ENCODE measurements at regions not wholly inside any gene's neighbourhood (a gene's known extent, or its start where the extent isn't known, plus 50 kb on each side); places are given as distances from the start of the nearest gene placed in this dataset.

DNA sequence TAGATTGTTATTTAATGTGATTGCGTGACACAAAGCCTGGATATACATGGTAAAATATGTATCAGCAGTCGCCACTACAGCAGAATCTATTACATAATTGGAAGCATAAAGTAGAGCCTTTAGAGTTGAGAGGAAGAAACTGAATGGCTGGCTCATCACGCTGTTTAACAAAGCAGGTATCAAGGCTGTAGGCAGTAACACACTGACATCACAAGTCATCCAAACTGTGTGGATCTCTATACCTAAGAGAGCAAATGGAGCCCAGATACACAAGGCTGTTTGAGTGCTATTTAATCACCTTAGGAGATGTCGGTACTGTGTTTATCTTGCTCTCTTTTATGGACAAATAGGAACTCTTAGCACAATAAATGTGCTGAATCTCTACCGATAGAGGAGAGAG lies 864.4 kb downstream of the VGLL3 start:
- Histone ChIP-seq H3K4me1 (ENCODE audit: control insufficient read depth, insufficient read depth, low read length) (no peaks in the 10 kb centered on the region), H3K27me3 (ENCODE audit: control insufficient read depth, insufficient read depth, low read length) (no peaks in the 10 kb centered on the region), H3K36me3 (ENCODE audit: control insufficient read depth, insufficient read depth, low read length) (no peaks in the 10 kb centered on the region), H3K9me3 (ENCODE audit: control insufficient read depth, insufficient read depth, low read depth, low read length) (no peaks in the 10 kb centered on the region), H3K27ac (ENCODE audit: low read length) (no peak overlapping the region), H3K4me3 (ENCODE audit: low read depth in 2 of 2, low read length in 2 of 2) (no peak overlapping the region)
- no peak for DNase-seq (ENCODE audit: low read depth, low spot score)
- CTCF ChIA-PET: no interaction called here
- POLR2A ChIA-PET: no interaction called here
- no TSS peak for BruUV-seq (replicated peaks)
- ATAC-seq: no peak
- intact Hi-C loops (cut with micrococcal nuclease; ENCODE audit: unreplicated experiment): no loop called here
- TF ChIP-seq POLR2AphosphoS5 (IDR thresholded peaks at IDR 0.05; ENCODE audit: low read depth, low read length): no peak
- in situ Hi-C loops (cut with HindIII; ENCODE audit: low pct_unique_long_range_greater_than_20kb, low sequenced_read_pairs): no loop called here

All from Panc1 (cell line).